Urothelium cell line (cell line): ENCODE measurements at regions not wholly inside any gene's neighbourhood (a gene's known extent, or its start where the extent isn't known, plus 50 kb on each side); places are given as distances from the start of the nearest gene placed in this dataset.
"Not testable (repeated sequence)": the region's sequence is repeated elsewhere in the genome, so short reads cannot be mapped to it uniquely, and the experiment has no call there.

ENCODE experiments used
- DNase-seq: peaks from one replicate; pipeline ENCODE4 v3.0.0; 2011; ENCODE audit warnings: low spot score, mixed read lengths
- FAIRE-seq: peaks from 2 replicates; lab custom pipeline; 2011; peaks lifted over from hg19 to GRCh38; lab: Jason Lieb, UNC

DNA sequence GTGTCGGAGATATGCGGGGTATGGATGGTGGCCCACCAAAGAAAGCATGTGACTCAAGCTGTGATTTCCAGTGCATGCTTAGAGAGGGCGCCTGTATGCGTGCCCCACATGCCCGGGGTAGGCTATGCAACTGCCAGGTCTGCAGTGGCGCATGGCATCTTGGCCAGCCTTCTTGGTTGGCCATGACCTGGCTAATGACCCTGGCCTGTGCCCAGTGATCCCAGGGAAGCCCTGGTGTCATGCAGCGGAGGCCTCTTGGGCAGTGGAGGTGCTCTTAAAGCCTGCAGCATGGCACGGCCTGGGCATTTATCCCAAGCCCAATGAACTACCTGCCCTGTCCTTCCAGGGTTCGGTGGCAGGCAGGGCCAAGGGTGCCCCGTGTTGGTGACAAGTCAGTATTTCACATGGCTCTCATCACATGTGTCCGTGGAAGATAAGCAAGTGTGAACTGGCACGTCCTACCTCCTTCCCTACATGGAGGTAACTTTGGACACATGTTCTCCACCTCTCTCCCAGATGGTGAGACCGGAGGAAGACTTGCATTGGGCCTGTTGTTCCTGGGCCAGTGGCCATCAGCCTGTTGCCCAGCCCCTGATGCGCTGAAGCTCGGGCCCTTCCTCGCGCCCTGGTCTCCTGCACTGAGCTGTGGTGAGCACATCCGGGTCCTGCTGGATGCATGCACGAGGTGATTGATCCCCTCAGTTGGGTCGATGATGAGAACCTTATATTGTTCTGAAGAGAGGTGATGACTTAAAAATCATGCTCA, 192.0 kb downstream of the UBE3A start:
- DNase-seq (no peak), FAIRE-seq (no peak)

DNA sequence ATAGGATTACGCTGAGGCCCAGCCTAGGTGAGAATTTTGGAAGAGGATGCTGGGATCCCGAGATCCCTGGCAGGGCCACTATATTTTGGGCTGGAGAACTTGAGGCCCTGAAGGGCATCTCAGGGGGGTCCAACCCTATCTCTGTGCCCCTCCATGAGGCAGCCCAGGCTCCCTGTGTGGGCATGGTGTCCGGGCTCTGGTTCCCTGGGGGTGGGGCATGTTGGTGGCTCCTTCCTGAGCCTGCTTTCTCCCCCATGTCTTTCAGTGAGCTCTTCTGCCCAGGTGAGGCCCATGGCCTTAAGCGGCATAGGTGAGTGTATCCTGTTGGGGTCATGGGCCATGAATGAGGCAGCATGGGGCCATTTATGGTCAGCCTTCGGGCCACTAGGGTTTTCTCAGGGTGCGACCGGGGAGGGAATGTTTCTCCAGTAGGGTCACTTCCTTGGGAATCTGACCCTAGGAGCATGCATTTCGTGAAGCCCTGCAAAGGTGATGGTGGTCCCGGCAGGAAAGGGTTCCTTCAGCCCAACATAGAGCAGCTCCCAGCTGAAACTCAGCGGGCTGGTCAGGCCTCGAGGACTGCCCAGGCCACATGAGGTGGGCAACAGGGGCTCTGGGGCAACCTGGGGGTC, 191.3 kb downstream of the UBE3A start:
- FAIRE-seq, result no peak
- DNase-seq, result no peak

DNA sequence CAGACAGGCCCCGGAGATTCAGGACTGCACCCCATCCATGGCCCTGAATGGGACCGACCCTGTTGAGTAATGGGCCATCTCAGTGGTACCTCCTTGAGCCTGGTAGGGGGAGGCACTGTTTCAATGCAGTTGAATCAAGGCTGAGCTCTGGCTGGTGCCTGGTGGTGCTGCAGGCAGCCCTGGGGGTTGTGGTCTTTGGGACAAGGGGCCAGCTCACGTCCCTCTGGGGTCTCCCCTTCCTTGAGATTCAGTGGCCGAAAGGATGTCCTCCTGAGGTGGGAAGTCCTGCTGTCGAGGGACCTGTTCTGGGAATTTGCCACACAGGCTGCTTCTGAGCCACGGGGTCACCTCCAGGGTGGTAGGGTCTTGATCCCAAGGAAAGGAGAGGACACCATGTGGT, 190.7 kb downstream of the UBE3A start:
- not testable (repeated sequence) for FAIRE-seq

DNA sequence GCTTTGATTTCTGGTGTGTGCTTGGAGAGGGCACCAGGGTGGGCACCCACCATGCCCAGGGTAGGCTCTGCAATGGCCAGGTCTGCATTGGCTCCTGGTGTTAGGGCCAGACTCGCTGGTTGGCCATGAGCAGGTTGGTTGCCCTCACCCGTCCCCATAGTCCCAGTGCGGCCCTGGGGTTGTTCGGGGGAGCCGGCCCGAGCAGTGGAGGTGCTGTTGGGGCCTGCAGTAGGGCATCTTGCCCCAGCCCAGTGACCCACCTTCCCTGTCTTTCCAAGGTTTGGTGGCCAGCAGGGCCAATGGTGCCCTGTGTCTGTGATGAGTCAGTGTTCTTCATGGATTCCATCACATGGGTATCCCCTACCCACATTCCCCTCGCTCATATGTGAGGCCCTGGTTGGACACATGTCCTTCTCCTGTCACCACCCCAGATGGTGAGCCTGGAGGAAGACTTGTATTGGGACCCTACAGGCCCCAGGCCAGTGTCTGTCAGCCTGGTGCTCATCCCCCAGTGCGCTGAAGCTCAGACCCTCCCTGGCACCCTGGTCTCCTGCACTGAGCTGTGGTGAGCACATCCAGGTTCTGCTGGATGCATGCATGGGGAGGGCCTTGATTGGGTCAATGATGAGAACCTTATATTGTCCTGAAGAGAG, 190.1 kb downstream of the UBE3A start:
- FAIRE-seq (no peak), DNase-seq (no peak)

More for the DNA sequence above, 190.7 kb downstream of the UBE3A start:
- DNase-seq, result not testable (repeated sequence)

DNA sequence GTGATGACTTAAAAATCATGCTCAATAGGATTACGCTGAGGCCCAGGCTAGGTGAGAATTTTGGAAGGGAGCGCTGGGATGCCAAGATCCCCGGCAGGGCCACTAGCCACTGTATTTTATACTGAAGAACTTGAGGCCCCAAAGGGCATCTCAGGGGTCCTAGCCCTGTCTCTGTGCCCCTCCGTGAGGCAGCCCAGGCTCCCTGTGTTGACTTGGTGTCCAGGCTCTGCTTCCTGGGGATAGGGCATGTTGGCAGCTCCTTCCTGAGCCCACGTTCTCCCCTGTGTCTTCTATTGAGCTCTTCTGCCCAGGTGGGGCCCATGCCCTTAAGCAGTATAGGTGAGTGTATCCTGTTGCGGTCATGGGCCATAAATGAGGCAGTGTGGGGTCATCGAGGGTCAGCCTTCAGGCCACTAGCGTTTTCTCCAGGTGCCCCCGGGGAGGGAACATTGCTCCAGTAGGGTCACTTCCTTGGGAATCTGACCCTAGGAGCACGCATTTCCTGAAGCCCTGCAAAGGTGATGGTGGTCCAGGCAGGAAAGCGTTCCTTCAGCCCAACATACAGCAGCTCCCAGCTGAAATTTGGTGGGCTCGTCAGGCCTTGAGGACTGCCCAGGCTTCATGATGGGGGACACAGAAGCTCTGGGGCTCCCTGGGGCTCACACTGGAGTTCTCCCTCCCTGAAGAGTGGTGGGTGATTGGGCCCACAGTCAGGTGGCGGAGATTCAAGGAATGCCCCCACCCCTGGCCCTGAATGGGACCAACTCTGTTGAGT, 189.4 kb downstream of the UBE3A start:
- no peak for DNase-seq
- no peak for FAIRE-seq

DNA sequence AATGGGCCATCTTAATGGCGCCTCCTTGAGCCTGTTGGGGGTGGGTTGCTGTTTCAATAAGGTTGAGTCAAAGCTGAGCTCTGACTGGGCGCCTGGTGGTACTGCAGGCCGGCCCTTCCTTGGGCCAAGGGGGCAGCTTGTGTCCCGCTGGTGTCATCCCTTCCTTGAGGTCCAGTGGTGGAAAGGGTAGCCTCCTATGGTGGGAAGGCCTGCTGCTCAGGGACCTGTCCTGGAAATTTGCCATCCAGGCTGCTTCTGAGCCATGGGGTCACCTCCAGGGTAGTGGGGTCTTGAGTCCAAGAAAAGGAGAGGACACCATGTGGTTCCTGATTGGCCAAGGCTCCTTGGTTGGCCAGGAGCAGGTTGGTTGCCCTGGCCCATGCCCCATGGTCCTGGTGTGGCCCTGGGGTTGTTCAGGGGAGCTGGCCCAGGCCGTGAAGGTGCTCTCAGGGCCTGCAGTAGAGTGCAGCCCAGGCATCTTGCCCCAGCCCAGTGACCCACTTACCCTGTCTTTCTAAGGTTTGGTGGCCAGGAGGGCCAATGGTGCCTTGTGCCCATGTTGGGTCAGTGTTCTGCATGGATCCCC, 188.7 kb downstream of the UBE3A start:
- DNase-seq, result no peak
- FAIRE-seq, result no peak

DNA sequence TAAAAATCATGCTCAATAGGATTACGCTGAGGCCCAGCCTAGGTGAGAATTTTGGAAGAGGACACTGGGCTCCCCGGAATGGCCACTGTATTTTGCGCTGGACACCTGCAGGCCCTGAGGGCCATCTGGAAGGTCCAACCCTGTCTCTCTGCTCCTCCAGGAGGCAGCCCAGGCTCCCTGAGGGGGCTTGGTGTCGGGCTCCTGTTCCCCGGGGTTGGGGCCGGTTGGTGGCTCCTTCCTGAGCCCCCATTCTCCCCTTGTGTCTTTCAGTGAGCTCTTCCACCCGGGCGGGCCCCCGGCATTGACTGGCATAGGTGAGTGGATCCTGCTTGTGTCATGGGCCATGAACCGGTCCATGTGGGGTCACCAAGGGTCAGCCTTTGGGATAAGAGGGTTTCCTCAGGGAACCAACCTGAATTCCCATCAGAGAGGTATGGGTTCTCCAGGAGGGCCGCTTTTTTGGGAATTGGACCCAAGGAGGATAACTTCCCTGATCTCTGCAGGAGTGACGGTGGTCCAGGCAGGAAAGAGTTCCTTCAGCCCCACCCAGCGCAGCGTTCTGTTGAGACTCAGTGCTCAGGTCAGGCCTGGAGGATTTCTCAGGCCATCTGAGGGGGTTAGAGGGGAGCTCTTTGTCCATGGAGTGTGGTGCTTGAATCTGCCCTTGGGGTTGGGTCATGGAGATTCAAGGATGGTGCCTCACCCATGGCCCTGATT, 187.8 kb downstream of the UBE3A start:
- FAIRE-seq (no peak), DNase-seq (no peak)

DNA sequence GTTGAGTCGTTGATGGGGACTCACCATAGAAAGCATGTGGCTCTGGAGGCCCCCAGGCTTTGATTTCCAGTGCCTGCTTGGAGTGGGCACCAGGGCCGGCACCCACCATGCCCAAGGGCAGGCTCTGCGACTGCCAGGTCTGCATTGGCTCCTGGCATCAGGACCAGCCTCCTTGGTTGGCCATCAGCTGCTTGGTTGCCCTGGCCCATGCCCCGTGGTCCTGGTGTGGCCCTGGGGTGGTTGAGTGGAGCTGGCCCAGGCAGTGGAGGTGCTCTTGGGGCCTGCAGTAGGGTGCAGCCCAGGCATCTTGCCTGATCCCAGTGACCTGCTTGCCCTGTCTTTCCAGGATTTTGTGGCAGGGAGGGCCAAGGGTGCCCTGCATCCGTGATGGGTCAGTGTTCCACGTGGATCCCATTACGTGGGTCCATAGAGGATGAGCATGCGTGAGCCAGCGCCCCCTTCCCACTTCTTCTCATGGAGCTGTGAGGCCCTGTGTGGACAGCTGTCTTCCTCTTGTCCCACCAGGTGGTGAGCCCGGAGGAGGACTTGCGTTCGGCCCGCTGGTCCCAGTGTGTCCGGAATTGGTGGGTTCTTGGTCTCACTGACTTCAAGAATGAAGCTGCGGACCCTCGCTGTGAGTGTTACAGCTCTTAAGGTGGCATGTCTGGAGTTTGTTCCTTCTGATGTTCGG, 187.0 kb downstream of the UBE3A start:
- no peak for DNase-seq
- no peak for FAIRE-seq

DNA sequence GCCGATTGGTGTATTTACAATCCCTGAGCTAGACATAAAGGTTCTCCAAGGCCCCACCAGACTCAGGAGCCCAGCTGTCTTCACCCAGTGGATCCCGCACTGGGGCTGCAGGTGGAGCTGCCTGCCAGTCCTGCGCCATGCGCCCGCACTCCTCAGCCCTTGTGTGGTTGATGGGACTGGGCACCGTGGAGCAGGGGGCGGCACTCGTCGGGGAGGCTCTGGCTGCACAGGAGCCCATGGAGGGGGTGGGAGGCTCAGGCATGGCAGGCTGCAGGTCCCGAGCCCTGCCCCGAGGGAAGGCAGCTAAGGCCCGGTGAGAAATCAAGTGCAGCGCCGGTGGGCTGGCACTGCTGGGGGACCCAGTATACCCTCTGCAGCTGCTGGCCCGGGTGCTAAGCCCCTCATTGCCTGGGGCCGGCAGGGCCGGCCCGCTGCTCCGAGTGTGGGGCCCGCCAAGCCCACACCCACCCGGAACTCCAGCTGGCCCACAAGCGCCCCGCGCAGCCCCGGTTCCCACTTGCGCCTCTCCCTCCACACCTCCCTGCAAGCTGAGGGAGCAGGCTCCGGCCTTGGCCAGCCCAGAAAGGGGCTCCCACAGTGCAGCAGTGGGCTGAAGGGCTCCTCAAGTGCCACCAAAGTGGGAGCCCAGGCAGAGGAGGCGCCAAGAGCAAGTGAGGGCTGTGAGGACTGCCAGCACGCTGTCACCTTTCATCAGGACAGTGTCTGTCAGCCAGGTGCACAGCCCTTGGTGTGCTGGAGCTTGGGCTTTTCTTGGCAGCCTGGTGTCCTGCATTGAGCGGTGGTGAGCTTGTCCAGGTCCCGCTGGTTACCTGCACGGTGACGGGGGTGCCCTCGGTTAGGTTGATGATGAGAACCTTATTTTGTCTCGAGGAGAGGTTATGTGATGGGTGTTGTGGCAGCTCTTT, 185.5 kb downstream of the UBE3A start:
- FAIRE-seq, DNase-seq: not testable (repeated sequence)

DNA sequence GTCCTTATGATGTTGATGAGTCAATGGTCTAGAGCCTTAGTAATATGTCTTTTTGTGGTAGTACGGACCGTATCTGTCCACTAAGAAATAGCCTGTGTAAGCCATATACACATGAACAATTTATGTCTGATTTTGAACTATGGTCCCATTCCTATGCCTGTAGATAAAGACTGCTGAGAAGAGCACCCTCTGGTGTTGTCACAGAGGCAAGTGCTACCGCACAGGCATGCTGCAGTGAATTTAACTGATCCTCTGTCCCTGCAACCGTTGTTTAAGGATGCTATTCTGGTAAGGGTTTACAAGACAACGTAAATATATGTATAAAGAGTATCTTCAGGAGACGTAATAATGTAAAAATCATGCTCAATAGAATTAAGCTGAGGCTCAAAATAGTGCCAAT, 170.7 kb downstream of the UBE3A start:
- no peak for DNase-seq
- FAIRE-seq, result no peak
